Daoy (cell line): ENCODE measurements at regions not wholly inside any gene's neighbourhood (a gene's known extent, or its start where the extent isn't known, plus 50 kb on each side); places are given as distances from the start of the nearest gene placed in this dataset.

ENCODE experiments used
- DNase-seq: peaks from one replicate; pipeline ENCODE4 v3.0.0-alpha.2; 2015; ENCODE audit warnings: low read depth

- no peak for DNase-seq
Observed at GRCh38 chrX:9147726-9148125, 113.8 kb upstream of the FAM9B start.

GRCh38 chrX:9148615-9149399 is 114.9 kb upstream of the FAM9B start:
- DNase-seq: peak; percentile 58

GRCh38 chrX:9149501-9150245 is 115.7 kb upstream of the FAM9B start:
- DNase-seq: no peak

GRCh38 chrX:9151772-9152307 is 117.9 kb upstream of the FAM9B start:
- no peak for DNase-seq

GRCh38 chrX:9153300-9153699 is 119.4 kb upstream of the FAM9B start:
- DNase-seq: peak; percentile 77

GRCh38 chrX:9158611-9159010 is 124.7 kb upstream of the FAM9B start:
- DNase-seq: no peak

GRCh38 chrX:9160698-9161329 is 126.9 kb upstream of the FAM9B start:
- DNase-seq: no peak

- DNase-seq: no peak
Observed at GRCh38 chrX:9162698-9163097, 128.8 kb upstream of the FAM9B start.

GRCh38 chrX:9163214-9163709 is 129.3 kb upstream of the FAM9B start:
- DNase-seq: no peak

- no peak for DNase-seq
Observed at GRCh38 chrX:9164086-9164485, 130.2 kb upstream of the FAM9B start.

GRCh38 chrX:9164533-9165426 is 130.9 kb upstream of the FAM9B start:
- DNase-seq: no peak

GRCh38 chrX:9166584-9166944 is 132.6 kb upstream of the FAM9B start:
- no peak for DNase-seq

GRCh38 chrX:9171841-9172463 is 138.0 kb upstream of the FAM9B start:
- DNase-seq: peak; percentile 36

GRCh38 chrX:9172464-9172850 is 138.5 kb upstream of the FAM9B start:
- no peak for DNase-seq

- no peak for DNase-seq
Observed at GRCh38 chrX:9180623-9181022, 146.7 kb upstream of the FAM9B start.

GRCh38 chrX:9182041-9182440 is 148.1 kb upstream of the FAM9B start:
- no peak for DNase-seq

GRCh38 chrX:9183481-9183880 is 149.6 kb upstream of the FAM9B start:
- no peak for DNase-seq

- DNase-seq: no peak
Observed at GRCh38 chrX:9184211-9184610, 150.3 kb upstream of the FAM9B start.

GRCh38 chrX:9188117-9188516 is 154.2 kb upstream of the FAM9B start:
- no peak for DNase-seq

GRCh38 chrX:9189286-9189685 is 155.4 kb upstream of the FAM9B start:
- no peak for DNase-seq

GRCh38 chrX:9191392-9191791 is 157.5 kb upstream of the FAM9B start:
- no peak for DNase-seq
